T-helper 1 cell treated with Interleukin-12 subunit alpha and Interleukin-12 subunit beta and Interleukin-4 antibody, amounts not matched to agents 30 μg/mL and 1 μg/mL, for 36 hours (primary cell): ENCODE measurements at regions not wholly inside any gene's neighbourhood (a gene's known extent, or its start where the extent isn't known, plus 50 kb on each side); places are given as distances from the start of the nearest gene placed in this dataset.
"Not testable (repeated sequence)": the region's sequence is repeated elsewhere in the genome, so short reads cannot be mapped to it uniquely, and the experiment has no call there.

Experiments
- H3K27ac Mint-ChIP-seq: one replicate; pipeline ENCODE4 v1.8.0; 2021; ENCODE audit warnings: mild to moderate bottlenecking, mixed read lengths
- H3K27me3 Mint-ChIP-seq: one replicate; pipeline ENCODE4 v1.8.0; 2021; ENCODE audit warnings: low read depth, mixed read lengths
- H3K36me3 Mint-ChIP-seq: one replicate; pipeline ENCODE4 v1.8.0; 2021; ENCODE audit warnings: low read depth, mixed read lengths
- H3K4me1 Mint-ChIP-seq: one replicate; pipeline ENCODE4 v1.8.0; 2021; ENCODE audit warnings: low read depth, mixed read lengths
- H3K4me3 Mint-ChIP-seq: one replicate; pipeline ENCODE4 v1.8.0; 2021; ENCODE audit warnings: mild to moderate bottlenecking, moderate library complexity, mixed read lengths
- H3K9me3 Mint-ChIP-seq: one replicate; pipeline ENCODE4 v1.8.0; 2021; ENCODE audit warnings: mixed read lengths

DNA sequence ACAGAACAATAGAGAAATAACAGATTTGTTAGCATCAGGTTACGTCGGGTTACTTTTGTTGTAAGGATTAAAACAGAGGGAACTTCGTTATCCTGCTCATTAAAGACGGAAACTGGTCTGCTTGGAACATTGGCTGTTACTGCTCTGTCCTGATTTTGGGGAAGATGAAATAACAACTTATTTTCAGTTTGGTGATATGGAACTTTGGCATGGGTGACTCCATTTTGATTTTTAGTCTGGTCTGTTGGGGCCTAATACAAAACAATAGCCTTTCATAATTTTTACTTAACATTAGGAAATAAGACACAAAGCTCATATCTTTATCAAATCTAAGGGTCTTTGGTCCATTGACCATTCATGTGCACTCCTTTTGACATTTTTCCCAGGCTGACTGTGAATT, 220.5 kb upstream of the DUSP10 start:
- Mint-ChIP-seq H3K9me3 (no peaks in the 10 kb centered on the region), H3K4me1 (peaks cover 19% of the 10 kb centered on the region), H3K27me3 (no peaks in the 10 kb centered on the region), H3K36me3 (no peaks in the 10 kb centered on the region), H3K27ac (no peak overlapping the region), H3K4me3 (no peak overlapping the region)

DNA sequence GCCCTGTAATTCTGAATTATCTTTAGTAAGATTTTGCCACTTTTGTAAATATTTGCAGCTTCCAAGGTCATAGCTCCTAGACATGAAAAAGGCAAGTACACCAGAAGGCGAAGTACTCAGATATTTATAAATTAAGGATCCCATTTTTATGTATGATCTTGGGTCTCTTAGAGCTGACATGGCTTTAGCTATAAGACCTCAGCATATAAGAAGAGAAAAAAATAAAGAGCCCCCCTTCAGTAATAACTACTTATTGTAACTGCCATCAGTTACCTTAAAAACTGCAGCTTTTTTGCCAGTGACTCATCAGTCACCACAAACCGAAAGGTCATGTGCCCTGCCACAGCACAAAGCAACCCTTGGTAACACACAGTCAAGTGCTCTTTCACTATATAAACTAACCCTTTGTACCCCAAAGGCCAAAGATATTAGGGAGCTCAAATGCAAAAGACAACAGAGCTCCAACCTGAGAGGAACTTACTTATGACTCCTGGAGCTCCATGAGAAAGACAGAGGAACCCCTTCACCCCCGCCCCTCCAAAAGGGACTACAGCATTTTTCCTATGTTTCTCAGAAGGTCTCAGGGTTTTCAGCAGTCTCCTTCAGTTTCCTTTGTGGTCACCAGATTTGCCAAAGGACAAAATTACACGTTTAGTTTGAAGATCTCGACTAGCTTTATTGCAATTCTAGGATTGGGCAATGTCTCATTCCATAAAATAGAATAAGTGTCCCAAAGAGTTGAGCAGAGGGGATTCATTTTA, 219.8 kb upstream of the DUSP10 start:
- Mint-ChIP-seq H3K4me3 (no peak overlapping the region), H3K27ac (peak overlapping the region; percentile 4), H3K36me3 (no peaks in the 10 kb centered on the region), H3K4me1 (peaks cover 19% of the 10 kb centered on the region), H3K27me3 (no peaks in the 10 kb centered on the region), H3K9me3 (peaks cover 4% of the 10 kb centered on the region)

DNA sequence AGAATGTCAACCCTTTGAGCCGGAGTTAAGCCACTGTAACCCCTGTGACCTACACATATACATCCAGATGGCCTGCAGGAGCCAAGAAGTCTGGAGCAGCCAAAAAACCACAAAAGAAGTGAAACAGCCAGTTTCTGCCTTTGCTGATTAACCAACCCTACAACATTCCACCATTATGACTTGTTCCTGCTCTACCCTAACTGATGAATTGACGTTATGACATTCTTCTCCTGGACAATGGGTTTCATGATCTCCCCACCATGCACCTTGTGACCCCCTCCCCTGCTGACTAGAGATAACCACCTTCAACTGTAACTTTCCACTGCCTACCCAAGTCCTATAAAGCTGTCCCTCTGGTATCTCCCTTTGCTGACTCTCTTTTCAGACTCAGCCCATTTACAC, 216.3 kb upstream of the DUSP10 start:
- H3K27me3 Mint-ChIP-seq, H3K4me3 Mint-ChIP-seq, H3K27ac Mint-ChIP-seq, H3K36me3 Mint-ChIP-seq, H3K9me3 Mint-ChIP-seq: not testable (repeated sequence)
- peaks cover 19% of the 10 kb centered on the region for H3K4me1 Mint-ChIP-seq

DNA sequence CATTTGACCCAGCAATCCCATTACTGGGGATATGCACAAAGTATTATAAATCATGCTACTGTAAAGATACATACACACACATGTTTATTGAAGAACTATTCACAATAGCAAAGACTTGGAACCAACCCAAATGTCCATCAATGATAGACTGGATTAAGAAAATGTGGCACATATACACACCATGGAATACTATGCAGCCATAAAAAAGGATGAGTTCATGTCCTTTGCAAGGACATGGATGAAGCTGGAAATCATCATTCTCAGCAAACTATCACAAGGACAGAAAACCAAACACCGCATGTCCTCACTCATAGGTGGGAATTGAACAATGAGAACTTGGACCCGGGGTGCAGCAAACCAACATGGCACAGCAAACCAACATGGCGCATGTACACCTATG, 215.5 kb upstream of the DUSP10 start:
- not testable (repeated sequence) for H3K27ac Mint-ChIP-seq, H3K36me3 Mint-ChIP-seq, H3K4me3 Mint-ChIP-seq, H3K9me3 Mint-ChIP-seq, H3K27me3 Mint-ChIP-seq
- H3K4me1 Mint-ChIP-seq, result peaks cover 15% of the 10 kb centered on the region

DNA sequence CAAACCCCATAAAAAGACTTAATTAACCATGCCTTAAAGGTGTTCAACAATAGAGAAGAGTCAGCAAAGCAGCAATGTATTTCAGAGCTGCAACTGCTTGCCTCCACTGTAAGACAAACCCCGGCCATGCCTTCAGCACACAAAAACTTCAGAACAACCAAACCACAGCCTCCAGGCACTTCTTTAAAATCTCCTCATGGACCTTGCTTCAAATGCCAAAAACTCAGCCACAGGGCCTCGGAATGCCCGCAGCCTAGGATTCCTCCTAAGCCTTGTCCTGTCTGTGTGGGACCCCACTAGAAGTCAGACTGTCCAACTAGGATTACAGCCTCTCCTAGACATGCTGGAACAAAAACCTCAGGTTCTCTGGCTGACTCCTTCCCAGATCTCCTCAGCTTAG, 208.1 kb upstream of the DUSP10 start:
- H3K4me1 Mint-ChIP-seq, result no peaks in the 10 kb centered on the region
- H3K36me3 Mint-ChIP-seq, result peaks cover 2% of the 10 kb centered on the region
- H3K4me3 Mint-ChIP-seq, result no peak overlapping the region
- H3K27ac Mint-ChIP-seq, result no peak overlapping the region
- H3K9me3 Mint-ChIP-seq, result peaks cover 5% of the 10 kb centered on the region
- no peaks in the 10 kb centered on the region for H3K27me3 Mint-ChIP-seq

DNA sequence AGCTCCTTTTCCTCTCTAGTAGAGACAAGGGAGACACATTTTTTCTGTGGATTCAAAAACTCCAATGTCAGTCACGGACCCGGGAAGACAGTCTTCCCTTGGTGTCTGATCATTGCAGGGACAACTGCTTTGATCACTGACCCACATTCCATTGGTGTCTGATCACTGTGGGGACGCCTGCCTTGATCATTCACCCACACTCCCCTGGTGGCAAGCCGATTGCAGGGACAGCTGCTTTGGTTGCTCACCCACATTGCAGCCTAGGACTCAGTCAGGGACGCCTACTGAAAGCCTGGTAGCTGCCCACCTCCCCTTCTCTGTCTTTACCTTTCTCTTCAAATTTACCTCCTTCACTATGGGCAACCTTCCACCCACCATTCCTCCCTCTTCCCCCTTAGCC, 206.6 kb upstream of the DUSP10 start:
- Mint-ChIP-seq H3K4me1 (no peaks in the 10 kb centered on the region), H3K27me3 (no peaks in the 10 kb centered on the region), H3K9me3 (peaks cover 15% of the 10 kb centered on the region), H3K4me3 (no peak overlapping the region), H3K36me3 (peaks cover 3% of the 10 kb centered on the region), H3K27ac (no peak overlapping the region)

DNA sequence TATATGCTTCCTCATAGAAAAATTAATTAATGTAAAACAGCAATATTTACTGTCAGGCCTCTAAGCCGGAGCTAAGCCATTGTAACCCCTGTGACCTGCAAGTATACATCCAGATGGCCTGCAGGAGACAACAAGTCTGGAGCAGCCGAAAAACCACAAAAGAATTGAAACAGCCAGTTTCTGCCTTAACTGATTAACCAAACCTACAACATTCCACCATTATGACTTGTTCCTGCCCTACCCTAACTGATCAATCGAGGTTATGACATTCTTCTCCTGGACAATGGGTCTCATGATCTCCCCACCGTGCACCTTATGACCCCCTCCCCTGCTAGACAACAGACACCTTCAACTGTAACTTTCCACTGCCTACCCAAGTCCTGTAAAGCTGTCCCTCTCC, 205.8 kb upstream of the DUSP10 start:
- no peaks in the 10 kb centered on the region for H3K4me1 Mint-ChIP-seq
- no peak overlapping the region for H3K4me3 Mint-ChIP-seq
- no peaks in the 10 kb centered on the region for H3K27me3 Mint-ChIP-seq
- no peak overlapping the region for H3K27ac Mint-ChIP-seq
- peaks cover 15% of the 10 kb centered on the region for H3K9me3 Mint-ChIP-seq
- H3K36me3 Mint-ChIP-seq, result peaks cover 3% of the 10 kb centered on the region

DNA sequence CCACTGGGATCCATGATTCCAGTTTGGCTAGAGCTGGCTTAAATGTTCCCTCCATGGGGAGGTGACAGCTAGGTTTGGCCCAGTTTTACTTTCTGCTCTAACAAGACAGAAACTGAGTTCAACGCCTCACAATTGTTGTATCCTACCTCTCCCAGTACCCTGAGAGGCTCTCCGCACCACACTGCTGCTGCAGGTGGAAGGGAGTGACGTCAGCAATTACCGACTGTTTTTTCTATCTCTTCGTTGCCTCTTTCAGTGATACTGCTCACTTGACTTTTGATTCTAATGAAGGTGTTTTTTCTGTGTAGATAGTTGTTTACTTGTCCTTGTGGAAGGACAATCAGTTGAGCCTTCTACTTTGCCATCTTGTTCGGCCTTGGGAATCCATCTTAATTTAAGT, 204.9 kb upstream of the DUSP10 start:
- H3K4me3 Mint-ChIP-seq, result no peak overlapping the region
- peaks cover 3% of the 10 kb centered on the region for H3K36me3 Mint-ChIP-seq
- no peaks in the 10 kb centered on the region for H3K4me1 Mint-ChIP-seq
- peaks cover 15% of the 10 kb centered on the region for H3K9me3 Mint-ChIP-seq
- H3K27me3 Mint-ChIP-seq, result no peaks in the 10 kb centered on the region
- no peak overlapping the region for H3K27ac Mint-ChIP-seq

DNA sequence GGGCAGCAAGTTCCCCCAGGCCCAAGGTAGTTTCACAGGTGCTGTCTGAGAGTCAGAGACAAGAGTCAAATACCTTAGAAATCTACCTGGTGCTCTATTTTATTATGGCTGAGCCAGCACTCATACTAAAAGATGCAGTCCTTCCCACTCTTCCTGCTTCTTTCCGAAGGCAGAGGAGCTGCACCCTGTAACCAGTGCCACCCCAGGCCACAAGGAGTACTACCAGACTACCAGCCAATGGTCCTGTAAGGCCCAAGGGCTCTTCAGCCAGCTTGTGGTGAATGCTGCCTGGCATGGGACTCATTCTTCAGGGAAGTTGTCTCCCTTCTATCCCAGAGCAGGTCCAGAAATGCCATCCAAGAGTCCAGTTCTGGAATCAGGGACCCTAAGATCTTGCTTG, 203.8 kb upstream of the DUSP10 start:
- no peaks in the 10 kb centered on the region for H3K4me1 Mint-ChIP-seq
- H3K27me3 Mint-ChIP-seq, result peaks cover 3% of the 10 kb centered on the region
- H3K36me3 Mint-ChIP-seq, result peaks cover 3% of the 10 kb centered on the region
- H3K27ac Mint-ChIP-seq, result no peak overlapping the region
- no peak overlapping the region for H3K4me3 Mint-ChIP-seq
- H3K9me3 Mint-ChIP-seq, result peaks cover 21% of the 10 kb centered on the region

DNA sequence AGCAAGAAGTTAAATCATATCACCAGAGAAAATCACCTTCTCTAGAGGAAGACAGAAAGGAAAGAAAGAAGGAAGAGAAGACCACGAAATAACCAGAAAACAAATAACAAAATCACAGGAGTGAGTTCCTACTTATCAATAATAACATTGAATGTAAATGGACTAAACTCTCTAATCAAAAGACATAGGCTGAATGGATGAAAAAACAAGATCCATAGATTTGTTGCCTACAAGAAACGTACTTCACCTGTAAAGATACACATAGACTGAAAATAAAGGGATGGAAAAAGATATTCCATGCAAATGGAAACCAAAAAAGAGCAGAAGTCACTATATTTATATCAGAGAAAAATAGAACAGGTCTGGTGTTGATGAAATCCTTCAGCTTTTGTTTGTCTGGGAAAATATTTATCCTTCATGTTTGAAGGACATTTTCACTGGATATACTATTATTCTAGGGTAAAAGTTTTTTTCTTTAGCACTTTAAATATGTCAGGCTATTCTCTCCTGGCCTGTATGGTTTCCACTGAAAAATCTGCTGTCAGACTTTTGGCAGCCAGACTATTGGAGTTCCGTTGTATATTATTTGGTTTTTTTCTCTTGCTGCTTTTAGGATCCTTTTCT, 202.5 kb upstream of the DUSP10 start:
- H3K4me1 Mint-ChIP-seq, result no peaks in the 10 kb centered on the region
- H3K9me3 Mint-ChIP-seq, result peaks cover 21% of the 10 kb centered on the region
- H3K27me3 Mint-ChIP-seq, result peaks cover 3% of the 10 kb centered on the region
- H3K4me3 Mint-ChIP-seq, result no peak overlapping the region
- peaks cover 3% of the 10 kb centered on the region for H3K36me3 Mint-ChIP-seq
- no peak overlapping the region for H3K27ac Mint-ChIP-seq

DNA sequence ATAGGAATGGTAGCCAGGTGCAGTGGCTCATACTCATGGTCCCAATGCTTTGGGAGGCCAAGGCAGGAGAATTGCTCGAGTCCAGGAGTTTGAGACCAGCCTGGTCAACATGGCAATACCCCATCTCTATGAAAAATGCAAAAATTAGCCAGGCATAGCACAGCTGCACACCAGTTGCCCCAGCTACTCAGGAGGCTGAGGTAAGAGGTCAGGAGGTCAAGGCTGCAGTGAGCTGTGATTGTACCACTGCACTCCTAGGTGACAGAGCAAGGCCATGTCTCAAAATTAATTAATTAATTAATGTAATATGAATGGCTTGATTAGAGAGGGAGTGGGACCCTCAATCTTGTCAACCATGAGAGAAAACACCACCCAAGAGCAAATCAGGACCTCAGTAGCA, 198.7 kb upstream of the DUSP10 start:
- H3K36me3 Mint-ChIP-seq, result peaks cover 2% of the 10 kb centered on the region
- H3K4me3 Mint-ChIP-seq, result no peak overlapping the region
- H3K27me3 Mint-ChIP-seq, result peaks cover 10% of the 10 kb centered on the region
- no peaks in the 10 kb centered on the region for H3K4me1 Mint-ChIP-seq
- H3K27ac Mint-ChIP-seq, result no peak overlapping the region
- H3K9me3 Mint-ChIP-seq, result peaks cover 17% of the 10 kb centered on the region

DNA sequence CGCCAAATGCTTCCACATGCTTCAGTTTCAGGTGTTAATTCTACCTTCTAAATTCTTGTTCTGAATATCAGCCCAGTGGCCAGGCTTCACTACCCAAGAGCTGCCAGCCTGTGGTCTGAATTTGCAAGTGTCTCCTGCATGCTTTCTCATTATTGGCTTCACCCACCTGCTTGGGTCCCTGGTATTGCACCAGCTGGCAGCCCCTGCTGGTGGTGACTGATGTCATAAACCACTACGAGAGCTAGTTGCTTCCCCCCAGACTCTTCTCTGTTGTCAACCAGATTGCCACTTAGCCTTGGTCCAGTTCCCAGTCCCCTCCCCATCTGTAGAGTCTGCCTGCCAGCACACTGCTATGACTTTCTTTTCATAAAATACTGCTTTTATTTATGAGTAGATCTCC, 197.7 kb upstream of the DUSP10 start:
- peaks cover 16% of the 10 kb centered on the region for H3K27me3 Mint-ChIP-seq
- no peak overlapping the region for H3K27ac Mint-ChIP-seq
- H3K9me3 Mint-ChIP-seq, result peaks cover 12% of the 10 kb centered on the region
- no peaks in the 10 kb centered on the region for H3K4me1 Mint-ChIP-seq
- no peak overlapping the region for H3K4me3 Mint-ChIP-seq
- H3K36me3 Mint-ChIP-seq, result peaks cover 2% of the 10 kb centered on the region

DNA sequence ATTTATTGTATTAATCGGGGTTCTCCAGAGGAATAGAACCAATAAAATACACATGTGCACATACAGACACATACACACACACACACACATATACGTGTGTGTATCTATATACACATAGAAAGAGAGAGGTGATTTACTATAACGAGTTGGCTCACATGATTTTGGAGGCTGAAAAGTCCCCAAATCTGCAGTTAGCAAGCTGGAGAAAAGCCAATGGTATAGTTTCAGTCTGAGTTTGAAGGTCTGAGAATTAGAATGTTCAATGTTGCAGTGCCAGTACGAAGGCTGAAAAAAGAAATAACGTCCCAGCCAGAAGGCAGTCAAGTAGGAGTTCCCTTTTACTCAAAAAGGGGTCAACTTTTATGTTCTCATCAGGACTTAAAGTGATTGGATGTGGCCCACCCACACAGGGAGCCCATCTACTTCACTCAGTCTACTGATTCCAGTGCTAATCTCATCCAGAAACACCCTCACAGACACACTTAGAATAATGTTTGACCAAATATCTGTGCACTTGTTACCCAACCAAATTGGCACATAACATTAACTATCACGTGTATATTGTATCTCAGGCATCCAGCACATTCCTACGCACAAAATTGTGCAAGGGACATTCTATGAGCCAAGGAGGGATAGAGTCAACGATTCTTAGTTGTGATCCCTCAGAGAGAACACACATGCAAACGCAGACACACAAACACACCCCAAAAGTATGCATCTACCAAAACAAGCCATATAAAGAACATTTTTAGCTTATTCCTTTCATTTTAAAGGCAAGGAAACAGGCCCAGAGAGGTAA, 195.5 kb upstream of the DUSP10 start:
- Mint-ChIP-seq H3K4me1 (no peaks in the 10 kb centered on the region), H3K36me3 (no peaks in the 10 kb centered on the region), H3K9me3 (peaks cover 6% of the 10 kb centered on the region), H3K27ac (no peak overlapping the region), H3K4me3 (no peak overlapping the region), H3K27me3 (peaks cover 31% of the 10 kb centered on the region)

DNA sequence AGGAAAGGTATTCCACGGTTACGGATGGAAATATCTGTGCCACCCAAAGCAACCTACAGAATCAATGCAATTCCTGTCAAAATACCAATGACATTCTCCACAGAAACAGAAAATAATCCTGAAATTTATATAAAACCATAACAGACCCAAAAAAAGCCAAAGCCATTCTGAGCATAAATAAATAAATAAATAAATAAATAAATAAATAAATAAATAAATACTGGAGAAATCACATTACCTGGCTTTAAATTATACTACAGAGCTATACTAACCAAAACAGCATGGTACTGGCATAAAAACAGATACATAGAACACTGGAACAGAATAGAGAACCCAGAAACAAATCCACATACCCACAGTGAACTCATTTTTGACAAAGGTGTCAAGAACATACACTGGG, 191.9 kb upstream of the DUSP10 start:
- Mint-ChIP-seq H3K9me3 (no peaks in the 10 kb centered on the region), H3K27ac (no peak overlapping the region), H3K4me3 (no peak overlapping the region), H3K4me1 (no peaks in the 10 kb centered on the region), H3K27me3 (peaks cover 41% of the 10 kb centered on the region), H3K36me3 (no peaks in the 10 kb centered on the region)

DNA sequence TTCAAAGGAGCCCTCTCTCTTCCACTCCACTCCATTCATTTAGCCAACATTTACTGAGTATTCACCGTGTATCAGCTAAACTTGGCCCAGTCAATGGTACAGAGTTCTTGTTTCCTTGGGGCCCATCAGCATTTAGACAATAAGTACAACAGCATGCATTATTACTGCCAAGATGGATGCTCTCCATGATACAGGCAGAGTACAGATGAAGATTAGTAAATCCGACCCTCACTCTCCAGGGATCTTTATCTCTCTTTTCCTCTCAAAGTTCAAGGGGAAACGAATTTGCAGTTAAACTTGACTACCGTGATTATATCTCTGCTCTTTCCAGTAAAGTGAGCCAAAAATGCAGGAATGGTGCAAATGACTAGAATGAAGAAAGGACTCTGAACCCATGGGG, 184.6 kb upstream of the DUSP10 start:
- no peaks in the 10 kb centered on the region for H3K9me3 Mint-ChIP-seq
- H3K4me1 Mint-ChIP-seq, result no peaks in the 10 kb centered on the region
- H3K27ac Mint-ChIP-seq, result no peak overlapping the region
- no peak overlapping the region for H3K4me3 Mint-ChIP-seq
- peaks cover 24% of the 10 kb centered on the region for H3K27me3 Mint-ChIP-seq
- H3K36me3 Mint-ChIP-seq, result no peaks in the 10 kb centered on the region
